WTC11 (cell line): ENCODE measurements at regions not wholly inside any gene's neighbourhood (a gene's known extent, or its start where the extent isn't known, plus 50 kb on each side); places are given as distances from the start of the nearest gene placed in this dataset.

ENCODE experiments used
- ATAC-seq: fragments of 200-7000 bp; cut with Tn5 transposase; 2 replicates; pipeline ENCODE4 v1.10.0; 2021; ENCODE audit warnings: mild to moderate bottlenecking, moderate library complexity
- CTCF ChIA-PET: fragments of 300-600 bp; sonication (Branson Sonifier 250); formaldehyde crosslinking; loops from one replicate; lab custom pipeline; 2021; ENCODE audit warnings: antibody characterized with exemption; lab: Charles Lee
- POLR2A ChIA-PET: fragments of 350-600 bp; sonication (Branson Sonifier 250); formaldehyde crosslinking; loops from one replicate; lab custom pipeline; 2021; ENCODE audit warnings: antibody characterized with exemption; lab: Charles Lee
- DNase-seq: peaks from one replicate; pipeline ENCODE4 v3.0.0; 2021; ENCODE audit warnings: low spot score
- H3K27ac Mint-ChIP-seq: 2 replicates; pipeline ENCODE4 v1.8.0; 2021; ENCODE audit warnings: mixed read lengths
- H3K27me3 Mint-ChIP-seq: 2 replicates; pipeline ENCODE4 v1.8.0; 2021; ENCODE audit warnings: low read depth, mild to moderate bottlenecking, moderate library complexity, mixed read lengths
- H3K36me3 Mint-ChIP-seq: 2 replicates; pipeline ENCODE4 v1.8.0; 2021; ENCODE audit warnings: mixed read lengths
- H3K4me1 Mint-ChIP-seq: 2 replicates; pipeline ENCODE4 v1.8.0; 2022; ENCODE audit warnings: mixed read lengths
- H3K4me3 Mint-ChIP-seq: 2 replicates; pipeline ENCODE4 v1.8.0; 2021; ENCODE audit warnings: mild to moderate bottlenecking, moderate library complexity, mixed read lengths
- H3K9me3 Mint-ChIP-seq: 2 replicates; pipeline ENCODE4 v1.8.0; 2021; ENCODE audit warnings: mixed read lengths
- E2F5 ChIP-seq: sonication (generic); formaldehyde crosslinking; IDR thresholded peaks from 2 replicates; pipeline ENCODE4 v1.8.1; 2022; ENCODE audit warnings: mild to moderate bottlenecking, moderate library complexity, missing genetic modification reagents
- ELF4 ChIP-seq: sonication (generic); formaldehyde crosslinking; IDR thresholded peaks from 2 replicates; pipeline ENCODE4 v1.8.1; 2022; ENCODE audit warnings: low read depth, mild to moderate bottlenecking, moderate library complexity, missing genetic modification reagents
- ESRRA ChIP-seq: sonication (generic); formaldehyde crosslinking; IDR thresholded peaks from 2 replicates; pipeline ENCODE4 v1.8.1; 2022; ENCODE audit warnings: mild to moderate bottlenecking, missing genetic modification reagents, borderline replicate concordance
- JAZF1 ChIP-seq: fragments of 250-450 bp; sonication (Bioruptor Pico); IDR thresholded peaks from 2 replicates; pipeline ENCODE4 v1.9.0; 2021; ENCODE audit warnings: moderate library complexity, mild to moderate bottlenecking, inconsistent platforms
- OVOL2 ChIP-seq: fragments of 250-450 bp; sonication (Bioruptor Pico); IDR thresholded peaks from 2 replicates; pipeline ENCODE4 v1.9.0; 2021; ENCODE audit warnings: mild to moderate bottlenecking, borderline replicate concordance
- PRRX2 ChIP-seq: fragments of 250-450 bp; sonication (Bioruptor Pico); IDR thresholded peaks from 2 replicates; pipeline ENCODE4 v1.8.0; 2021; ENCODE audit warnings: mild to moderate bottlenecking
- TEAD1 ChIP-seq: sonication (generic); formaldehyde crosslinking; IDR thresholded peaks from 2 replicates; pipeline ENCODE4 v1.8.0; 2022; ENCODE audit warnings: mild to moderate bottlenecking, missing genetic modification reagents
- TP53 ChIP-seq: sonication (generic); formaldehyde crosslinking; IDR thresholded peaks from 2 replicates; pipeline ENCODE4 v1.8.1; 2023; ENCODE audit warnings: mild to moderate bottlenecking, missing genetic modification reagents
- ZNF121 ChIP-seq: sonication (generic); formaldehyde crosslinking; IDR thresholded peaks from 2 replicates; pipeline ENCODE4 v1.8.0; 2023; ENCODE audit warnings: missing genetic modification reagents
- ZNF396 ChIP-seq: fragments of 250-450 bp; sonication (Bioruptor Pico); IDR thresholded peaks from 2 replicates; pipeline ENCODE4 v1.8.0; 2021; ENCODE audit warnings: mild to moderate bottlenecking, moderate library complexity, borderline replicate concordance
- ZNF416 ChIP-seq: fragments of 250-450 bp; sonication (Bioruptor Pico); IDR thresholded peaks from 2 replicates; pipeline ENCODE4 v1.9.0; 2021; ENCODE audit warnings: mild to moderate bottlenecking, inconsistent platforms
- ZNF512 ChIP-seq: sonication (generic); formaldehyde crosslinking; IDR thresholded peaks from 2 replicates; pipeline ENCODE4 v1.8.1; 2022; ENCODE audit warnings: missing genetic modification reagents, borderline replicate concordance
- ZNF671 ChIP-seq: fragments of 250-450 bp; sonication (Bioruptor Pico); IDR thresholded peaks from 2 replicates; pipeline ENCODE4 v1.8.0; 2021; ENCODE audit warnings: mild to moderate bottlenecking
- TF ChIP-seq, protein P1 (sequence below): sonication (generic); formaldehyde crosslinking; IDR thresholded peaks from 2 replicates; pipeline ENCODE4 v1.8.1; 2023; ENCODE audit warnings: mild to moderate bottlenecking, missing genetic modification reagents, borderline replicate concordance
- TF ChIP-seq, protein P2 (sequence below): fragments of 250-450 bp; sonication (Bioruptor Pico); conservative IDR thresholded peaks from 2 replicates; pipeline ENCODE4 v1.9.0; 2021; ENCODE audit warnings: mild to moderate bottlenecking
- TF ChIP-seq, protein P3 (sequence below): fragments of 250-450 bp; sonication (Bioruptor Pico); IDR thresholded peaks from 2 replicates; pipeline ENCODE4 v1.9.0; 2021; ENCODE audit warnings: mild to moderate bottlenecking
- TF ChIP-seq, protein P4 (sequence below): sonication (generic); formaldehyde crosslinking; IDR thresholded peaks from 2 replicates; pipeline ENCODE4 v1.8.0; 2022; ENCODE audit warnings: mild to moderate bottlenecking, missing genetic modification reagents
- TF ChIP-seq, protein P5 (sequence below): fragments of 250-450 bp; sonication (Bioruptor Pico); IDR thresholded peaks from 2 replicates; pipeline ENCODE4 v1.9.0; 2021; ENCODE audit warnings: mild to moderate bottlenecking, borderline replicate concordance
- TF ChIP-seq, protein P6 (sequence below): sonication (generic); formaldehyde crosslinking; IDR thresholded peaks from 2 replicates; pipeline ENCODE4 v1.8.1; 2022; ENCODE audit warnings: low read depth, missing genetic modification reagents, borderline replicate concordance

DNA sequence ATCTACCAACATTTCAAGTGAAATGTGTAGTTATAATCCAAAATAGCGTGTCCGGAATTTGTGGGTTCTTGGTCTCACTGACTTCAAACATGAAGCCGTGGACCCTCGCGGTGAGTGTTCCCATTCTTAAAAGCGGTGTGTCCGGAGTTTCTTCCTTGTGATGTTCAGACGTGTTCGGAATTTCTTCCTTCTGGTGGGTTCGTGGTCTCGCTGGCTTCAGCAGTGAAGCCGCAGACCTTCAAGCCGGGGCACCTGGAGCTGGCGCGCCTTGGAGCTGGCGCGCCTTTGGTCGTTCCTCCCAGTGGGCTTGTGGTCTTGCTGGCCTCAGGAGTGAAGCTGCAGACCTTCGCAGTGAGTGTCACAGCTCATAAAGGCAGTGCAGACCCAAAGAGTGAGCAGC, 291.5 kb upstream of the EYS start:
- ATAC-seq (no peak), DNase-seq (no peak)
- Mint-ChIP-seq H3K4me3 (no peak overlapping the region), H3K36me3 (peaks cover 22% of the 10 kb centered on the region), H3K4me1 (no peaks in the 10 kb centered on the region), H3K9me3 (peaks cover 35% of the 10 kb centered on the region), H3K27ac (no peak overlapping the region), H3K27me3 (no peaks in the 10 kb centered on the region)
- ChIA-PET CTCF (no interaction called here), POLR2A (no interaction called here)
- TF ChIP-seq ZNF512 (CRISPR knock-in tag) (no peak), PRRX2 (CRISPR knock-in tag) (no peak), TP53 (CRISPR knock-in tag) (no peak), ZNF121 (CRISPR knock-in tag) (no peak), ZNF396 (CRISPR knock-in tag) (no peak), E2F5 (CRISPR knock-in tag) (no peak), ZNF671 (CRISPR knock-in tag) (no peak), JAZF1 (no peak), OVOL2 (no peak), ELF4 (CRISPR knock-in tag) (no peak), ESRRA (CRISPR knock-in tag) (no peak), ZNF416 (CRISPR knock-in tag) (no peak)
- TF ChIP-seq, protein P1, sequence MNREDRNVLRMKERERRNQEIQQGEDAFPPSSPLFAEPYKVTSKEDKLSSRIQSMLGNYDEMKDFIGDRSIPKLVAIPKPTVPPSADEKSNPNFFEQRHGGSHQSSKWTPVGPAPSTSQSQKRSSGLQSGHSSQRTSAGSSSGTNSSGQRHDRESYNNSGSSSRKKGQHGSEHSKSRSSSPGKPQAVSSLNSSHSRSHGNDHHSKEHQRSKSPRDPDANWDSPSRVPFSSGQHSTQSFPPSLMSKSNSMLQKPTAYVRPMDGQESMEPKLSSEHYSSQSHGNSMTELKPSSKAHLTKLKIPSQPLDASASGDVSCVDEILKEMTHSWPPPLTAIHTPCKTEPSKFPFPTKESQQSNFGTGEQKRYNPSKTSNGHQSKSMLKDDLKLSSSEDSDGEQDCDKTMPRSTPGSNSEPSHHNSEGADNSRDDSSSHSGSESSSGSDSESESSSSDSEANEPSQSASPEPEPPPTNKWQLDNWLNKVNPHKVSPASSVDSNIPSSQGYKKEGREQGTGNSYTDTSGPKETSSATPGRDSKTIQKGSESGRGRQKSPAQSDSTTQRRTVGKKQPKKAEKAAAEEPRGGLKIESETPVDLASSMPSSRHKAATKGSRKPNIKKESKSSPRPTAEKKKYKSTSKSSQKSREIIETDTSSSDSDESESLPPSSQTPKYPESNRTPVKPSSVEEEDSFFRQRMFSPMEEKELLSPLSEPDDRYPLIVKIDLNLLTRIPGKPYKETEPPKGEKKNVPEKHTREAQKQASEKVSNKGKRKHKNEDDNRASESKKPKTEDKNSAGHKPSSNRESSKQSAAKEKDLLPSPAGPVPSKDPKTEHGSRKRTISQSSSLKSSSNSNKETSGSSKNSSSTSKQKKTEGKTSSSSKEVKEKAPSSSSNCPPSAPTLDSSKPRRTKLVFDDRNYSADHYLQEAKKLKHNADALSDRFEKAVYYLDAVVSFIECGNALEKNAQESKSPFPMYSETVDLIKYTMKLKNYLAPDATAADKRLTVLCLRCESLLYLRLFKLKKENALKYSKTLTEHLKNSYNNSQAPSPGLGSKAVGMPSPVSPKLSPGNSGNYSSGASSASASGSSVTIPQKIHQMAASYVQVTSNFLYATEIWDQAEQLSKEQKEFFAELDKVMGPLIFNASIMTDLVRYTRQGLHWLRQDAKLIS (CRISPR knock-in tag): no peak
- TF ChIP-seq, protein P2, sequence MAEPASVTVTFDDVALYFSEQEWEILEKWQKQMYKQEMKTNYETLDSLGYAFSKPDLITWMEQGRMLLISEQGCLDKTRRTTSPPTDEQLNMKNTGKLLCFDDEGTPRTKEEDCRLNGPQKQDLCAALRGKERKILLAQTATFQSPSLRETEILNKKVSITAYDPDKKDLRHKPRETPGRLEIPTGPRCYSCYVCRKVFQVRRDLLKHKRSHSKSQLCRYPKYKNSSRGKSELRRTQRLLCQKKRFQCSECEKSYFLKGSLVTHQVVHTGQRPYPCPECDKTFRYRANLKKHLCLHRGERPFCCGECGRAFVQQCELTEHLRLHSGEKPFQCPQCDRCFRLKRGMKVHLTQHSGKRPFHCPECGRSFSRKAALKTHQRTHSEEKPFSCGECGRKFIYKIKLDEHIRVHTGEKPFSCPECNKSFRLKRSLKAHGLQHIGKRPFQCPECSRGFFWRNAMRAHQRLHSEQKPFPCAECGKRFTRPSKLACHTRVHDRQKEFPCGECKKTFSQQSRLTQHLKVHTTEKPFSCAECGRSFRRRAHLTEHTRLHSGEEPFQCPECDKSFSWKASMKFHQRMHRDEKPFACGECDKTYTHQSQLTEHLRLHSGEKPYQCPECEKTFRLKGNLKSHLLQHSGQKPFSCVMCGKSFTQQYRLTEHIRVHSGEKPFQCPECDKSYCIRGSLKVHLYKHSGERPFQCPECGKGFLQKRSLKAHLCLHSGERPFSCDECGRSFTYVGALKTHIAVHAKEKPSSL (CRISPR knock-in tag): no peak
- TF ChIP-seq, protein P3, sequence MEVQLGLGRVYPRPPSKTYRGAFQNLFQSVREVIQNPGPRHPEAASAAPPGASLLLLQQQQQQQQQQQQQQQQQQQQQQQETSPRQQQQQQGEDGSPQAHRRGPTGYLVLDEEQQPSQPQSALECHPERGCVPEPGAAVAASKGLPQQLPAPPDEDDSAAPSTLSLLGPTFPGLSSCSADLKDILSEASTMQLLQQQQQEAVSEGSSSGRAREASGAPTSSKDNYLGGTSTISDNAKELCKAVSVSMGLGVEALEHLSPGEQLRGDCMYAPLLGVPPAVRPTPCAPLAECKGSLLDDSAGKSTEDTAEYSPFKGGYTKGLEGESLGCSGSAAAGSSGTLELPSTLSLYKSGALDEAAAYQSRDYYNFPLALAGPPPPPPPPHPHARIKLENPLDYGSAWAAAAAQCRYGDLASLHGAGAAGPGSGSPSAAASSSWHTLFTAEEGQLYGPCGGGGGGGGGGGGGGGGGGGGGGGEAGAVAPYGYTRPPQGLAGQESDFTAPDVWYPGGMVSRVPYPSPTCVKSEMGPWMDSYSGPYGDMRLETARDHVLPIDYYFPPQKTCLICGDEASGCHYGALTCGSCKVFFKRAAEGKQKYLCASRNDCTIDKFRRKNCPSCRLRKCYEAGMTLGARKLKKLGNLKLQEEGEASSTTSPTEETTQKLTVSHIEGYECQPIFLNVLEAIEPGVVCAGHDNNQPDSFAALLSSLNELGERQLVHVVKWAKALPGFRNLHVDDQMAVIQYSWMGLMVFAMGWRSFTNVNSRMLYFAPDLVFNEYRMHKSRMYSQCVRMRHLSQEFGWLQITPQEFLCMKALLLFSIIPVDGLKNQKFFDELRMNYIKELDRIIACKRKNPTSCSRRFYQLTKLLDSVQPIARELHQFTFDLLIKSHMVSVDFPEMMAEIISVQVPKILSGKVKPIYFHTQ: no peak

- Mint-ChIP-seq H3K4me3 (no peak overlapping the region), H3K4me1 (no peaks in the 10 kb centered on the region), H3K27ac (no peak overlapping the region), H3K36me3 (peaks cover 22% of the 10 kb centered on the region), H3K9me3 (peaks cover 38% of the 10 kb centered on the region), H3K27me3 (no peaks in the 10 kb centered on the region)
- ChIA-PET POLR2A (no interaction called here), CTCF (no interaction called here)
- ATAC-seq: no peak
- no peak for DNase-seq
- TF ChIP-seq, protein P4, sequence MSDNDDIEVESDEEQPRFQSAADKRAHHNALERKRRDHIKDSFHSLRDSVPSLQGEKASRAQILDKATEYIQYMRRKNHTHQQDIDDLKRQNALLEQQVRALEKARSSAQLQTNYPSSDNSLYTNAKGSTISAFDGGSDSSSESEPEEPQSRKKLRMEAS: no peak
- TF ChIP-seq, protein P5, sequence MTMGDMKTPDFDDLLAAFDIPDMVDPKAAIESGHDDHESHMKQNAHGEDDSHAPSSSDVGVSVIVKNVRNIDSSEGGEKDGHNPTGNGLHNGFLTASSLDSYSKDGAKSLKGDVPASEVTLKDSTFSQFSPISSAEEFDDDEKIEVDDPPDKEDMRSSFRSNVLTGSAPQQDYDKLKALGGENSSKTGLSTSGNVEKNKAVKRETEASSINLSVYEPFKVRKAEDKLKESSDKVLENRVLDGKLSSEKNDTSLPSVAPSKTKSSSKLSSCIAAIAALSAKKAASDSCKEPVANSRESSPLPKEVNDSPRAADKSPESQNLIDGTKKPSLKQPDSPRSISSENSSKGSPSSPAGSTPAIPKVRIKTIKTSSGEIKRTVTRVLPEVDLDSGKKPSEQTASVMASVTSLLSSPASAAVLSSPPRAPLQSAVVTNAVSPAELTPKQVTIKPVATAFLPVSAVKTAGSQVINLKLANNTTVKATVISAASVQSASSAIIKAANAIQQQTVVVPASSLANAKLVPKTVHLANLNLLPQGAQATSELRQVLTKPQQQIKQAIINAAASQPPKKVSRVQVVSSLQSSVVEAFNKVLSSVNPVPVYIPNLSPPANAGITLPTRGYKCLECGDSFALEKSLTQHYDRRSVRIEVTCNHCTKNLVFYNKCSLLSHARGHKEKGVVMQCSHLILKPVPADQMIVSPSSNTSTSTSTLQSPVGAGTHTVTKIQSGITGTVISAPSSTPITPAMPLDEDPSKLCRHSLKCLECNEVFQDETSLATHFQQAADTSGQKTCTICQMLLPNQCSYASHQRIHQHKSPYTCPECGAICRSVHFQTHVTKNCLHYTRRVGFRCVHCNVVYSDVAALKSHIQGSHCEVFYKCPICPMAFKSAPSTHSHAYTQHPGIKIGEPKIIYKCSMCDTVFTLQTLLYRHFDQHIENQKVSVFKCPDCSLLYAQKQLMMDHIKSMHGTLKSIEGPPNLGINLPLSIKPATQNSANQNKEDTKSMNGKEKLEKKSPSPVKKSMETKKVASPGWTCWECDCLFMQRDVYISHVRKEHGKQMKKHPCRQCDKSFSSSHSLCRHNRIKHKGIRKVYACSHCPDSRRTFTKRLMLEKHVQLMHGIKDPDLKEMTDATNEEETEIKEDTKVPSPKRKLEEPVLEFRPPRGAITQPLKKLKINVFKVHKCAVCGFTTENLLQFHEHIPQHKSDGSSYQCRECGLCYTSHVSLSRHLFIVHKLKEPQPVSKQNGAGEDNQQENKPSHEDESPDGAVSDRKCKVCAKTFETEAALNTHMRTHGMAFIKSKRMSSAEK: no peak
- TF ChIP-seq, protein P6, sequence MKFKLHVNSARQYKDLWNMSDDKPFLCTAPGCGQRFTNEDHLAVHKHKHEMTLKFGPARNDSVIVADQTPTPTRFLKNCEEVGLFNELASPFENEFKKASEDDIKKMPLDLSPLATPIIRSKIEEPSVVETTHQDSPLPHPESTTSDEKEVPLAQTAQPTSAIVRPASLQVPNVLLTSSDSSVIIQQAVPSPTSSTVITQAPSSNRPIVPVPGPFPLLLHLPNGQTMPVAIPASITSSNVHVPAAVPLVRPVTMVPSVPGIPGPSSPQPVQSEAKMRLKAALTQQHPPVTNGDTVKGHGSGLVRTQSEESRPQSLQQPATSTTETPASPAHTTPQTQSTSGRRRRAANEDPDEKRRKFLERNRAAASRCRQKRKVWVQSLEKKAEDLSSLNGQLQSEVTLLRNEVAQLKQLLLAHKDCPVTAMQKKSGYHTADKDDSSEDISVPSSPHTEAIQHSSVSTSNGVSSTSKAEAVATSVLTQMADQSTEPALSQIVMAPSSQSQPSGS (CRISPR knock-in tag): no peak
- TF ChIP-seq TEAD1 (CRISPR knock-in tag): no peak
Observed at GRCh38 chr6:65997539-65997938, 290.5 kb upstream of the EYS start.
